ENCODE measurements at regions not wholly inside any gene's neighbourhood (a gene's known extent, or its start where the extent isn't known, plus 50 kb on each side); places are given as distances from the start of the nearest gene placed in this dataset.

- no peaks in the 10 kb centered on the region for H3K9me3 ChIP-seq (ENCODE audit: insufficient read depth, low read length)
- H3K4me3 ChIP-seq (ENCODE audit: insufficient read length, low read depth), result no peak overlapping the region
- no peaks in the 10 kb centered on the region for H3K36me3 ChIP-seq (ENCODE audit: insufficient read depth, insufficient read length, low read length)
- no peak for DNase-seq (ENCODE audit: low read depth, low spot score)
- H3K9ac ChIP-seq (ENCODE audit: insufficient read length, low read depth), result no peak overlapping the region
- TF ChIP-seq ZNF274 (IDR thresholded peaks at IDR 0.05; ENCODE audit: low read depth, low read length) (no peak), YY1 (IDR thresholded peaks at IDR 0.05; ENCODE audit: insufficient read depth, insufficient read length) (no peak), SUZ12 (IDR thresholded peaks at IDR 0.05; ENCODE audit: extremely low read depth, insufficient read depth, insufficient read length) (no peak)
- no peaks in the 10 kb centered on the region for H3K27me3 ChIP-seq (ENCODE audit: insufficient read depth, insufficient read length)
- no peaks in the 10 kb centered on the region for H3K4me1 ChIP-seq (ENCODE audit: insufficient read depth, insufficient read length)
Observed at GRCh38 chr2:125042727-125043126, 1017.6 kb downstream of the CNTNAP5 start.

GRCh38 chr2:125070726-125071505 lies 1045.8 kb downstream of the CNTNAP5 start:
- no peaks in the 10 kb centered on the region for H3K27me3 ChIP-seq (ENCODE audit: insufficient read depth, insufficient read length)
- no peak overlapping the region for H3K9ac ChIP-seq (ENCODE audit: insufficient read length, low read depth)
- no peak for DNase-seq (ENCODE audit: low read depth, low spot score)
- H3K36me3 ChIP-seq (ENCODE audit: insufficient read depth, insufficient read length, low read length), result no peaks in the 10 kb centered on the region
- H3K4me3 ChIP-seq (ENCODE audit: insufficient read length, low read depth), result no peak overlapping the region
- H3K9me3 ChIP-seq (ENCODE audit: insufficient read depth, low read length), result peaks cover 14% of the 10 kb centered on the region
- TF ChIP-seq YY1 (IDR thresholded peaks at IDR 0.05; ENCODE audit: insufficient read depth, insufficient read length), result no peak
- TF ChIP-seq SUZ12 (IDR thresholded peaks at IDR 0.05; ENCODE audit: extremely low read depth, insufficient read depth, insufficient read length), result no peak
- no peak for TF ChIP-seq ZNF274 (IDR thresholded peaks at IDR 0.05; ENCODE audit: low read depth, low read length)
- H3K4me1 ChIP-seq (ENCODE audit: insufficient read depth, insufficient read length), result no peaks in the 10 kb centered on the region

- no peak for DNase-seq (ENCODE audit: low read depth, low spot score)
- no peaks in the 10 kb centered on the region for H3K27me3 ChIP-seq (ENCODE audit: insufficient read depth, insufficient read length)
- H3K9me3 ChIP-seq (ENCODE audit: insufficient read depth, low read length), result peaks cover 14% of the 10 kb centered on the region
- TF ChIP-seq YY1 (IDR thresholded peaks at IDR 0.05; ENCODE audit: insufficient read depth, insufficient read length) (no peak), ZNF274 (IDR thresholded peaks at IDR 0.05; ENCODE audit: low read depth, low read length) (no peak), SUZ12 (IDR thresholded peaks at IDR 0.05; ENCODE audit: extremely low read depth, insufficient read depth, insufficient read length) (no peak)
- H3K4me3 ChIP-seq (ENCODE audit: insufficient read length, low read depth), result no peak overlapping the region
- H3K36me3 ChIP-seq (ENCODE audit: insufficient read depth, insufficient read length, low read length), result no peaks in the 10 kb centered on the region
- H3K9ac ChIP-seq (ENCODE audit: insufficient read length, low read depth), result no peak overlapping the region
- no peaks in the 10 kb centered on the region for H3K4me1 ChIP-seq (ENCODE audit: insufficient read depth, insufficient read length)
Observed at GRCh38 chr2:125073440-125073839, 1048.4 kb downstream of the CNTNAP5 start.

GRCh38 chr2:125085904-125086303 lies 1060.8 kb downstream of the CNTNAP5 start:
- Histone ChIP-seq H3K27me3 (ENCODE audit: insufficient read depth, insufficient read length) (no peaks in the 10 kb centered on the region), H3K4me1 (ENCODE audit: insufficient read depth, insufficient read length) (no peaks in the 10 kb centered on the region), H3K36me3 (ENCODE audit: insufficient read depth, insufficient read length, low read length) (no peaks in the 10 kb centered on the region), H3K4me3 (ENCODE audit: insufficient read length, low read depth) (no peak overlapping the region), H3K9me3 (ENCODE audit: insufficient read depth, low read length) (no peaks in the 10 kb centered on the region), H3K9ac (ENCODE audit: insufficient read length, low read depth) (no peak overlapping the region)
- DNase-seq (ENCODE audit: low read depth, low spot score), result no peak
- TF ChIP-seq ZNF274 (IDR thresholded peaks at IDR 0.05; ENCODE audit: low read depth, low read length), result no peak
- TF ChIP-seq YY1 (IDR thresholded peaks at IDR 0.05; ENCODE audit: insufficient read depth, insufficient read length), result no peak
- no peak for TF ChIP-seq SUZ12 (IDR thresholded peaks at IDR 0.05; ENCODE audit: extremely low read depth, insufficient read depth, insufficient read length)

GRCh38 chr2:125086313-125087184 lies 1061.5 kb downstream of the CNTNAP5 start:
- Histone ChIP-seq H3K4me1 (ENCODE audit: insufficient read depth, insufficient read length) (no peaks in the 10 kb centered on the region), H3K9me3 (ENCODE audit: insufficient read depth, low read length) (no peaks in the 10 kb centered on the region), H3K9ac (ENCODE audit: insufficient read length, low read depth) (no peak overlapping the region), H3K36me3 (ENCODE audit: insufficient read depth, insufficient read length, low read length) (no peaks in the 10 kb centered on the region), H3K27me3 (ENCODE audit: insufficient read depth, insufficient read length) (no peaks in the 10 kb centered on the region), H3K4me3 (ENCODE audit: insufficient read length, low read depth) (no peak overlapping the region)
- no peak for TF ChIP-seq SUZ12 (IDR thresholded peaks at IDR 0.05; ENCODE audit: extremely low read depth, insufficient read depth, insufficient read length)
- no peak for DNase-seq (ENCODE audit: low read depth, low spot score)

- Histone ChIP-seq H3K9me3 (ENCODE audit: insufficient read depth, low read length) (no peaks in the 10 kb centered on the region), H3K9ac (ENCODE audit: insufficient read length, low read depth) (no peak overlapping the region), H3K27me3 (ENCODE audit: insufficient read depth, insufficient read length) (no peaks in the 10 kb centered on the region), H3K4me3 (ENCODE audit: insufficient read length, low read depth) (no peak overlapping the region), H3K4me1 (ENCODE audit: insufficient read depth, insufficient read length) (no peaks in the 10 kb centered on the region), H3K36me3 (ENCODE audit: insufficient read depth, insufficient read length, low read length) (no peaks in the 10 kb centered on the region)
- no peak for TF ChIP-seq SUZ12 (IDR thresholded peaks at IDR 0.05; ENCODE audit: extremely low read depth, insufficient read depth, insufficient read length)
- no peak for DNase-seq (ENCODE audit: low read depth, low spot score)
Observed at GRCh38 chr2:125092276-125093009, 1067.4 kb downstream of the CNTNAP5 start.

- no peaks in the 10 kb centered on the region for H3K9me3 ChIP-seq (ENCODE audit: insufficient read depth, low read length)
- H3K9ac ChIP-seq (ENCODE audit: insufficient read length, low read depth), result no peak overlapping the region
- no peak overlapping the region for H3K4me3 ChIP-seq (ENCODE audit: insufficient read length, low read depth)
- no peaks in the 10 kb centered on the region for H3K27me3 ChIP-seq (ENCODE audit: insufficient read depth, insufficient read length)
- DNase-seq (ENCODE audit: low read depth, low spot score), result no peak
- H3K36me3 ChIP-seq (ENCODE audit: insufficient read depth, insufficient read length, low read length), result no peaks in the 10 kb centered on the region
- H3K4me1 ChIP-seq (ENCODE audit: insufficient read depth, insufficient read length), result no peaks in the 10 kb centered on the region
- TF ChIP-seq SUZ12 (IDR thresholded peaks at IDR 0.05; ENCODE audit: extremely low read depth, insufficient read depth, insufficient read length), result no peak
- TF ChIP-seq ZNF274 (IDR thresholded peaks at IDR 0.05; ENCODE audit: low read depth, low read length), result no peak
- no peak for TF ChIP-seq YY1 (IDR thresholded peaks at IDR 0.05; ENCODE audit: insufficient read depth, insufficient read length)
Observed at GRCh38 chr2:125095826-125096225, 1070.7 kb downstream of the CNTNAP5 start.
